ENCODE measurements at regions not wholly inside any gene's neighbourhood (a gene's known extent, or its start where the extent isn't known, plus 50 kb on each side); places are given as distances from the start of the nearest gene placed in this dataset.

- H3K36me3 Mint-ChIP-seq = no peaks in the 10 kb centered on the region
- H3K4me3 Mint-ChIP-seq = no peak overlapping the region
- no peak overlapping the region for H3K27ac Mint-ChIP-seq
- no peaks in the 10 kb centered on the region for H3K9me3 Mint-ChIP-seq
- TF ChIP-seq, protein P1, sequence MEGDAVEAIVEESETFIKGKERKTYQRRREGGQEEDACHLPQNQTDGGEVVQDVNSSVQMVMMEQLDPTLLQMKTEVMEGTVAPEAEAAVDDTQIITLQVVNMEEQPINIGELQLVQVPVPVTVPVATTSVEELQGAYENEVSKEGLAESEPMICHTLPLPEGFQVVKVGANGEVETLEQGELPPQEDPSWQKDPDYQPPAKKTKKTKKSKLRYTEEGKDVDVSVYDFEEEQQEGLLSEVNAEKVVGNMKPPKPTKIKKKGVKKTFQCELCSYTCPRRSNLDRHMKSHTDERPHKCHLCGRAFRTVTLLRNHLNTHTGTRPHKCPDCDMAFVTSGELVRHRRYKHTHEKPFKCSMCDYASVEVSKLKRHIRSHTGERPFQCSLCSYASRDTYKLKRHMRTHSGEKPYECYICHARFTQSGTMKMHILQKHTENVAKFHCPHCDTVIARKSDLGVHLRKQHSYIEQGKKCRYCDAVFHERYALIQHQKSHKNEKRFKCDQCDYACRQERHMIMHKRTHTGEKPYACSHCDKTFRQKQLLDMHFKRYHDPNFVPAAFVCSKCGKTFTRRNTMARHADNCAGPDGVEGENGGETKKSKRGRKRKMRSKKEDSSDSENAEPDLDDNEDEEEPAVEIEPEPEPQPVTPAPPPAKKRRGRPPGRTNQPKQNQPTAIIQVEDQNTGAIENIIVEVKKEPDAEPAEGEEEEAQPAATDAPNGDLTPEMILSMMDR (conservative IDR thresholded peaks at IDR 0.05) = no peak
- peaks cover 44% of the 10 kb centered on the region for H3K4me1 Mint-ChIP-seq (ENCODE audit: unreplicated experiment)
- H3K27me3 Mint-ChIP-seq = no peaks in the 10 kb centered on the region
- DNase-seq (ENCODE audit: extremely low spot score, unreplicated experiment) = no peak
Measured at GRCh38 chr3:64360280-64360679, 135.0 kb upstream of the PRICKLE2 start.

DNA sequence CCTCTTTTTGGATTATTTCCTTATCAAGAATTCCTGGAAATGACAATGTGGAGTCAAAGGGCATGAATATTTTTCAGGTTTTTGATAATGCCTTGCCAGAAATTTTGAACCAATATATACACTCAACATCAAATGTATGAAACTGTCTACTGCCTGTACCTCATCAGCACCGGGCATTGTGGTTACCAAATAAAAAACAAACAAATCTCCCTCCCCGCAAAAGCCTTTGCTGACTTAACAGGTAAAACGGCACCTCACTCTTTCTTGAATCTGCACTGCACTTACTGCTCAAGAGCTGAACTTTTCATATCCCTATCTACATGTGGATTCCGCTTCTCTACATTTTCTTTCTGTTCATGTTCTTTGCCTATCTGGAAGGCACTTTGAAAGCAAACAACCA, 134.5 kb upstream of the PRICKLE2 start:
- H3K9me3 Mint-ChIP-seq = no peaks in the 10 kb centered on the region
- peaks cover 48% of the 10 kb centered on the region for H3K4me1 Mint-ChIP-seq (ENCODE audit: unreplicated experiment)
- no peaks in the 10 kb centered on the region for H3K36me3 Mint-ChIP-seq
- H3K27me3 Mint-ChIP-seq = no peaks in the 10 kb centered on the region
- TF ChIP-seq, protein P1 (conservative IDR thresholded peaks at IDR 0.05) = no peak
- no peak overlapping the region for H3K27ac Mint-ChIP-seq
- H3K4me3 Mint-ChIP-seq = no peak overlapping the region
- DNase-seq (ENCODE audit: extremely low spot score, unreplicated experiment) = no peak

GRCh38 chr3:64358853-64359252, 133.6 kb upstream of the PRICKLE2 start:
- H3K9me3 Mint-ChIP-seq = no peaks in the 10 kb centered on the region
- no peaks in the 10 kb centered on the region for H3K36me3 Mint-ChIP-seq
- no peak overlapping the region for H3K4me3 Mint-ChIP-seq

DNA sequence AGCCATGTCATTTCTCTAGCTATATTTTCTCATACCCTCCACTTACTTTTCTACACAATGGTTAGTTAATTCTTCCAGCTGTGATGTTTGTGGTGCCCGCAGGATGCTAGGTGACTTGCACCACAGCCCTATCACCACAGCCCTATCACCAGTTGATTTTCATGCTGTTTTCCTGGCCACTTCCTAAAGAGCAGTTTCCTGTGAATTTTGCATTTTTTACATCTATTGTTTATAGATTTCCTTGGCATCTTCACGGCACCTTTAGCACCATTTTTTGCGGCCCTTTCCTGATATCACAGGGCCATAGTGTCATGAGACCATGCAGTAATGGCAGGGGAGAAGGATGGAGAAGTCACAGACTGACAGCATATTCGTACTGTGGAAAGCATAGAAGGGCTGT, 132.9 kb upstream of the PRICKLE2 start:
- no peaks in the 10 kb centered on the region for H3K27me3 Mint-ChIP-seq
- H3K4me3 Mint-ChIP-seq = no peak overlapping the region
- H3K4me1 Mint-ChIP-seq (ENCODE audit: unreplicated experiment) = peaks cover 60% of the 10 kb centered on the region
- no peaks in the 10 kb centered on the region for H3K9me3 Mint-ChIP-seq
- no peak for DNase-seq (ENCODE audit: extremely low spot score, unreplicated experiment)
- H3K36me3 Mint-ChIP-seq = no peaks in the 10 kb centered on the region
- H3K27ac Mint-ChIP-seq = no peak overlapping the region
- TF ChIP-seq, protein P1 (conservative IDR thresholded peaks at IDR 0.05) = no peak

More at GRCh38 chr3:64358853-64359252, 133.6 kb upstream of the PRICKLE2 start:
- TF ChIP-seq, protein P1 (conservative IDR thresholded peaks at IDR 0.05) = no peak
- Mint-ChIP-seq H3K27me3 (no peaks in the 10 kb centered on the region), H3K4me1 (ENCODE audit: unreplicated experiment) (peaks cover 53% of the 10 kb centered on the region), H3K27ac (no peak overlapping the region)
- DNase-seq (ENCODE audit: extremely low spot score, unreplicated experiment) = no peak

DNA sequence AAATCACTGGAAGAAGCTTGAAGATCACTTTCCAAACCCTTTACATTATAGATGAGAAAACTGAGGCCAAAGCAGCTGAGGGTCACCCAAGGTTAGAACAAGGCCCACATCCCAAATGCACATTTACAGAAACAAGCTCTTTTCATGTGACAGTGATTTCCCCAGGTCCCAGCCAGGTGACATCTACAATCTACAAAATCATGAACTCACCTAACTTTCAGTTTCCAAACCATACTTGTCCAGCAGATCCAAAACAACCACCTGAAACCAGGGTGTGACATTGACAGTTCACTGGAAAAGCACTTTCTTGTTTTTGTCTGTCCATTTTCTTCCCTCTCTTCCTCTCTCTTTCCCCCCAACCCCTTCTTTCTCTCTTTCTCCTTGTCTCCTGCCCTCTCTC, 132.2 kb upstream of the PRICKLE2 start:
- Mint-ChIP-seq H3K27me3 (no peaks in the 10 kb centered on the region), H3K27ac (no peak overlapping the region), H3K4me1 (ENCODE audit: unreplicated experiment) (peaks cover 60% of the 10 kb centered on the region), H3K4me3 (no peak overlapping the region), H3K9me3 (no peaks in the 10 kb centered on the region), H3K36me3 (no peaks in the 10 kb centered on the region)
- TF ChIP-seq, protein P1 (conservative IDR thresholded peaks at IDR 0.05) = no peak
- DNase-seq (ENCODE audit: extremely low spot score, unreplicated experiment) = no peak

DNA sequence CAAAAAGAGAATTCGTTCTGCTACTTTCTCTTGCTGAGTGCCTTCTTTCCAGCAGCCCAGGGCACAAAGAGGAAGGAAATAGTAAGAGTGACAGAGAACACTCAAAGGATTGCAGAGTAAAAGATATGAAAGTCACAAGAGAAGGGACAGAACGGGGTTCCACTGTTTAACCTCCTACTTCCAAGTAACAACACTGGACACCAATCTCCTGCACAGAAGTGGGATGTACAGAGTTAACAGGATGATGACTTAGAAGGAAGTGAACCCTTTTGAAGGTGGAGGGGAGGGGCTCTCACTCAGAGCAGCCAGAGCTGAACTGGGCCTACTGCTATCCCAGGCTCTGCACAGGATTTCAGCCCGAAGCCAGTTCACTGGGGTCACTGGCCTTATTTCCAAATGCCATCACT, 130.1 kb upstream of the PRICKLE2 start:
- H3K4me3 Mint-ChIP-seq = no peak overlapping the region
- H3K36me3 Mint-ChIP-seq = no peaks in the 10 kb centered on the region
- no peaks in the 10 kb centered on the region for H3K27me3 Mint-ChIP-seq
- TF ChIP-seq, protein P1 (conservative IDR thresholded peaks at IDR 0.05) = no peak
- no peak overlapping the region for H3K27ac Mint-ChIP-seq
- no peaks in the 10 kb centered on the region for H3K9me3 Mint-ChIP-seq
- DNase-seq (ENCODE audit: extremely low spot score, unreplicated experiment) = no peak
- peaks cover 68% of the 10 kb centered on the region for H3K4me1 Mint-ChIP-seq (ENCODE audit: unreplicated experiment)

Measured in type B pancreatic cell (in vitro differentiated cells).